ENCODE measurements at regions not wholly inside any gene's neighbourhood (a gene's known extent, or its start where the extent isn't known, plus 50 kb on each side); places are given as distances from the start of the nearest gene placed in this dataset.
"Not testable (repeated sequence)": the region's sequence is repeated elsewhere in the genome, so short reads cannot be mapped to it uniquely, and the experiment has no call there.

DNA sequence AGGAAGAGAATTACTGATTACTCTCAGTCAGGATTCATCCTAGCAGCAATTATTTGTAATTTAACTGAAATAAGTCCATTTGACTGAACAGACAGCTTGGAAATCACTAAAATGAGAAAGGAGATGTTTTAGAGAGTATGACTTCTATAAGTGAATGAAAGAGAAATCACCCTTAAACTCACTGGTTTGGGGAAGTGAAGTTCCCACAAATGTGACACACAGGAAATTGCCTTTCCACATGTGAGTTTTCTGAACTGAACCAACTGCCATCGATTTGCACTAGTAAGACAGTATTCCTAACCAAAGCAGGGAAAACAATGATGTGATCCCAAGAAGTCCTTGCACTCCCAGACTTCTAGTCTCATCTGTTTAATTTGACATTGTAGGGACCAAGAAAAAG is 110.5 kb downstream of the FAM72C start:
- CTCF ChIA-PET; POLR2A ChIA-PET; DNase-seq (ENCODE audit: extremely low spot score): not testable (repeated sequence)

DNA sequence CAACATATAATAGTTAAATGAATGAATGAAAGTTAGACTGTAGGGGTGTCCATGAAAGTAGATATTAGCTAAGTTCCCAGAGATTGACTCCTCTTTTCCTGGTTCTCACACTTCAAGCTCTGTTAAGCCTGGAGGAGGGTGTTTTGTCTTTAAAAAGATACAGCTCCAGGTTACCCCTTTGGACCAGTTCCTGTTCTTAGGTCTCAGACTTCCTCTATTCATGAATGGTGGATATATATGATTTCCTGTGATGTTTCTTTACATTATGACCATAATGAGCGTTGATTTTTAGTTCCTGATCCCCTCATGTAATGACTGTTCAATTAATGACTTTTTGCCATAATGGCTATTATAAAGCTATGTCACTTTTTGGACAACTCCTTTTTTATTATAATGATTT is 115.9 kb downstream of the FAM72C start:
- CTCF ChIA-PET; POLR2A ChIA-PET; DNase-seq (ENCODE audit: extremely low spot score): not testable (repeated sequence)

DNA sequence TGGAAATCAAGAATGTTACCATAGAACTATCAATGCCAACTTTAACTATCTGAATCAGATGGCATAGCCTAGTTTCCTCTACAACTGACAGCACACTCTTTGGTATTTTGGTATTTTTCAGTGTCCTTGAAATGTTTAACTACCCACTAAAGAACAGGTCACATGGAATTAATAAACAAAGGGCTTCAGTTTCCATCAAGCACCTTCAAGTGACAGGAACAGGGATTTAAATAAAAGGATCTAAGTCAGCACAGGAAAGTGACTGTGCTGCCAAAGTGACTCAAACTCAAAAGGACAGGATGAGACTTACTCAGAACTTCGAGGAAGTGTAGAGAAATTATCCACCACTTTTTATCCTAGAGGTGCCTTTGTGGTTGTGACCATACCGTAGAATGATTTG is 117.7 kb downstream of the FAM72C start:
- CTCF ChIA-PET; POLR2A ChIA-PET; DNase-seq (ENCODE audit: extremely low spot score): not testable (repeated sequence)

DNA sequence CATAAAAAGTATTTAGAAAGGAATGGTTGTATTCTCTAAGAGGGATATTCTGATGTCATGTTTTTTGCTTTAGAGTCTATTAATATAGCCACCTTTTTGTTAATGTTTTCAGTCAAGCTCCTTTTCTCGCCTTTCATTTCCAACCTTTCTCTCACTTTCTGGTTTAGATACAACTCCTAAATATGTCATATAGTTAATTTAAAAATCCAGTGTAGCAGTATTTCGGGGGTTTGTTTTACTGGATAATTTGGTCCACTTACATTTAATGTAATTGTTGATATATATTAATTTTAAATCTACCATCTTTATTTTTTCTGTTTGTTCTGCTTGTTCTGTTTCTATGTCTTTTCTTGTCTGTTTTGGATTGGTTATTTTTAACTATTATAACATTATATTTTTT is 121.1 kb downstream of the FAM72C start:
- POLR2A ChIA-PET; DNase-seq (ENCODE audit: extremely low spot score); CTCF ChIA-PET: not testable (repeated sequence)

DNA sequence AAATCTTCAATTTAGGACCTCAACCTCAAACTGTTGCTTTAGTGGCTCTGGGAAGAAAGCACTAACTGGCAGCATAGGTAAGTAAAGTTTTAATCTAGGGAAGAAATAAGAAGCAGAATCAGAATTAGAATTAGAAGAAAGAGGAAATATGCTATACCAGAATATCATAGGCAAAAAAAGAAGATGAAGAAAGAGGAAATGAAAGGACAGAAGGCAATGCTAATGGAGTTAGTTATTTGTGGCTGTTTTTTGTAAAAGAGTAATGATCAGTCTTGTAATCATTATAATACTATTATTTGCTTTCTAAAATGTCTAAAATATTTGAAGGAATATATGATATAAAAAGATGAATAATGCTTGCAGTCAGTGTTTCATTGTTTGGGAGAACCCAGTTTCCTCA is 122.9 kb downstream of the FAM72C start:
- CTCF ChIA-PET; POLR2A ChIA-PET; DNase-seq (ENCODE audit: extremely low spot score): not testable (repeated sequence)

DNA sequence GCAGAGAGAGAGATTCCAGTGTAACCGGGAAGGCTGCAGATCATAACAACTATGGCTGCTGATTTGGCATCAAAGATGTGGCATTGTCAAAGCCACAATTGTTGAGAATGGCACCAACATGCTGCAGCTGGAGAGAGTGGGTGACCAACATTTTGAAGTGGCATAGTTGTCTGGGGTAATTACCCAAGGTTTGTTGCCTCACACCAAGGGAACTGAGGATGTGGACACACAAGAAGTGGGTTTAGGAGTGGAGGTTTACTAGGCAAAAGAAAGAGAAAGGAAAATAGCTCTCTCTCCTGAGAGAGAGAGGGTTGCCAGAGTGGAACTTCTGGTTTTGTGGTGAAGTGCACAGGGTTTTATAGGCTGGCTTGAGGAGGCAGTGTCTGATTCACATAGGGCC is 126.6 kb downstream of the FAM72C start:
- POLR2A ChIA-PET; CTCF ChIA-PET; DNase-seq (ENCODE audit: extremely low spot score): not testable (repeated sequence)

DNA sequence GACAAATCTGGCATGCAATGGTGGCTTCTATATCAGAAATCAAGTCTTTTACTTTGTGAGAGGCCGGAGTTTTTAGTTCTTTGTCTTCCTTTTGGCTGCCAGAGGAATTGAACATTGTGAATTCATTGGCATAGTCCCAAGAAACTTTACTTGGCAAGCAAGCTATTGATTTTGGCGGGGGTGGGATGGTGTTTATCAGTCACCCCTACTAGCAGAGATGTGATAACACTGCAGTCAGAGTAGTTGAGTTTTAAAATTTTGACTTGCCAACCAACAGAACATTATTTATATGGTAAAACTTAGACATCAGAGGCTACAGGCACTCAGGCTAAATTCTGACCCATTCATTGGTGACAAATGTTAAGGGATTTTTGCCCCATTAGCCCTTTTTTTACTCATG is 129.7 kb downstream of the FAM72C start:
- DNase-seq (ENCODE audit: extremely low spot score); POLR2A ChIA-PET; CTCF ChIA-PET: not testable (repeated sequence)

DNA sequence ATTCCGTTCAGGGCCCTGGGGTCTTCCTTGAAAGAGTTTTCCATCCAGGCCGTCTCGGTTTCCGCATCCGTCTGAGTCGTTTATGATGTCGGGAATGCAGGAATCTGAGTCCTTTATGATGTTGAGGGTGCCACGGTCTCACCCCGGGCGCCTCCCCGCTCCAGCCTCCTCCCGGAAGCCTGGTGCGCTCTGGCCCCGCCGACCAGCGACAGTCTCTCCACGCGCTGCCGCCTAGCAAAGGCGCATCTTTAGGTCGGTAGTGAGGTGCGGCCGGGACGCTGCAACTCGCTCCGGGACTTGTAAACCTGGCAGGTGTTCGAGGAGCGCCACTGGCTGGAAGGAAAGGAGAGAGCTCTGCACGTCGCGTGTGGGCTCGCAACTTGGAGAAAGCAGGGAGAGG is 132.6 kb downstream of the FAM72C start:
- DNase-seq (ENCODE audit: extremely low spot score); POLR2A ChIA-PET; CTCF ChIA-PET: not testable (repeated sequence)

DNA sequence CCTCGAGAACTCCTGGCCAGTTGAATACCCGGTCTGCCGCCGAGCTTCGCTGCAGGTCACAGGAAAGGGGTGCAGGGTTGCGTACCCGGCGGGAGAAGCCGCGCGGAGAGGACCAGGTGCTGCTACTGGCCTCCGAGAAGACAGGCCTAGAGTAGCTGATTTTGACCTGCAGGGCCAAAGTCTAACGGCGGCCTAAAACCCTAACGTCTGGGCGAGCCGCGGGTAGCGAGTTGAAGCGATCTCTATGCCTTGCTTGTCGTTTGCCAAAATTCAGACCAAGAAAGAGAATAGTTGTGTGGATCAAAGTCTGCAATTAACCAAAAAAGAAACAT is 133.2 kb downstream of the FAM72C start:
- DNase-seq (ENCODE audit: extremely low spot score); POLR2A ChIA-PET; CTCF ChIA-PET: not testable (repeated sequence)

DNA sequence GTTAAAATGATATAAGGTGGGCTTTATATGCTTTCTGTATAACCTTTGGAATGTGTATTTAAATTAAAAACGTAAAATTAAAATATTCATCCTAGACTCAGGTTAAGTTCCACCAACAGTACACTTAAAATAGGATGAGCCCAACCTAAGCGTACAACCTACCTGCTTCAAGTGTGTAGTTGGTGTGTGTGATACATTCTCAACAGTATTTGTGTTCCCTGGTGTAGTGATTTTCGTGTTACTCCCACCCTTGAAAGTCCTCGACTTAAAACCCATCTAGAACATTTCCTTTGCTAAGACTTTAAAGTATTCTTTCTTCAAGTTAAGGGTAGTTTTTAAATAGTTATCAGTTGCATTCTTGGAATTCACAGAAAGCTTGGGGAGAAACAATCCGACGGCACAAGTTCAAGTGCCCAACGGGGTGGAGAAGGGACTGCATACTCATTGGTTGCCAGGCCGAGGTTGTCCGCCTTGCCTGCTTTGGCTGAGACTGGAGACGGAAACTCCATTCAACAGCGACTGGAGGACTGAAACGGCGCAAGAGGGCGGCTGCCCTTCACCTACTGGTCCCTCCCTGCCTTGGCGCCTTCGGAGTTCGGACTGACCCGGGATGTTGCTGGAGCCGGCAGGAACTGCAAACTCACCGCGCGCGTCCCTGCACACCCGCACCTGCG is 133.7 kb downstream of the FAM72C start:
- POLR2A ChIA-PET; CTCF ChIA-PET; DNase-seq (ENCODE audit: extremely low spot score): not testable (repeated sequence)

DNA sequence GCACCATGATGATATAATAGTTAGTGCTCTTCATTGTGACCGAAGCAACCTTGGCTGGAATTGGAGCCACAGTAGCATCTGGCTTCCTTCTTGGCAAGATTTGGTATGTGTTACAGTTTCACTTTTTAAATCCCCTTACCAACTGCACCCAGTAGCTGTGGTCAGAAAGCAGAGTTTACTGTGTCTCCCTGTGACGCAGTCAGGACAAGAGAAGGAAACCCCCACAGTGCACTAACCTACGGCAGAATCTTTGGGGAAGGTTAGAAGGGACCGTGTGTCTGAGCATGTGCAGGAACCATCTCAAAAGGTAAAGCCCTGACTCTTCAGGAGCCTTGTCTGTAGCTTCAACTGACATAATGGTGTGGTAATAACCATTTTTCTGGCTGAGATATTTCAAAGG is 138.4 kb downstream of the FAM72C start:
- POLR2A ChIA-PET; DNase-seq (ENCODE audit: extremely low spot score); CTCF ChIA-PET: not testable (repeated sequence)

DNA sequence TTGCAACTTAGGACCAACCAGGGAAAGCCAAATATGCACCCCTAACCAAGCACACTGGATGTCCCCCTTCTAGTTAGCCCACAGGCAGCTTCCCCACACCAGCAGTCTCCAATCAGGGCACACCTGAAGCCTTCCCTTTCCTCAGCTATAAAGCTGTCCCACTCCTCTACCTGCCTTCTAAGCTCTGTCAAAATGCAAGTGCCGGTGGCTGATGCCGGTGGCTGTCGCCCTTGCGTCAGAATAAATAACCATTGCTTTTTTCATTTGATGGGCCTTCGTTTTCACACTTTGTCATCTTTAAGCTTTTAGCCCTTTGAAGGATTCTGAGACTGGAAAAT is 139.4 kb downstream of the FAM72C start:
- POLR2A ChIA-PET; DNase-seq (ENCODE audit: extremely low spot score); CTCF ChIA-PET: not testable (repeated sequence)

DNA sequence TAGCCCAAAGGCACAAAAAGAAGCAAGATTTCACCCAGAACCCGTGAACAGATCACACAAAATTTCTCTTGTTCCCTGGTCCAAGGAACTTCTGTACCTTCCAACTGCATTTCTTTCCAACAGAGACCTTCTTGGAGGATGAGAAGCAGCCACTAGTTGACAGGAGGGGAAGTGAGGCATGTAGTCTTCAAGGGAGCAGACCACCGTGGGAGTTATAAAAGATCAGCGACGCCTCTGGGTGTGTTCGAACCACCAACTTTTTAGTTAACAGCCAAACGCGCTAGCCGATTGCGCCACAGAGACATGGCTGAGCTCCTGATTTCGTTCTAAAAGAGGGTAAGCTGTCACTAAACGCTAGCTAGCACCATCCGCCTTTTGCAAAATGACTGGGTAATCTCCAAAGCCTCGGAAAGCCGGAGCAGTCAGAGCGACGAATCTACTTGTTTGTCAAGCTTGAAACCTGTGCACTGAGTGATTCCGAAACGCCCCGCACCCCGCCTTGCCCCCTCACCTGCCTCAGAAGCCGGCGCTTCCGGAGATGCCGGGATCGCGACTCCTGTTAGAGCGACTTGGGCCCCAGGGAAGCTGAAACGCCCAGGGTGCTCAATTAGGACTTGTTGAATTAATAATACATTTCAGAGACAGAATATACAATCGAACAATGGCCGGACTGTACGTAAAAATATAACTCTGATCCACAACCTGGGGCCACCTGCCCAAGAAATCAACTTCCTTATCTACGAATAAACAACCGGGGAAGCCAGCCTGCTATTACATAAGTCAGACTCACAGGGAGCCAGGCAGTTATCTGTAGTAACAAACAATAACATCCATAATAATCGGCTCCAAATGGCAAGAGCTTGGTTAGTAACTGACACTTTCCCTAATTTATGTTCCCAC is 140.1 kb downstream of the FAM72C start:
- CTCF ChIA-PET; DNase-seq (ENCODE audit: extremely low spot score); POLR2A ChIA-PET: not testable (repeated sequence)

DNA sequence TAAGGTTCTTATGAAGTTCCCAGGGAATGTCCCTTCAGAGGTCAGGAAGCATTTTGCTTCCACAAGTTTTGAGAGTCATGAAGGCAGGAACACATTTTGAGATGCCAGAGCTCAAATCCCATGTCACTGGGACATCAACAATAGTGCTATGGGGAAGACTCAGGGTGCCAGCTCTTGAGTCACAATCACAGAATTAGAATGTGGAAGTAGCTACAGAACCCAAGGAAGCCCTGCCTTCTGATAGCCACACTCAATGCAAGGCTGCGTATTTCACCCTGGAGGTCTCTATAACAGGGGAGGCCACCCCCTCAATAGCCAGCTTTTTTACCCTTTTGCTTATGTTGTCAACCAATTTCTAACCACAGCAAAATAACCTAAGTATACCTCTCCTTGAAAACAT is 145.6 kb downstream of the FAM72C start:
- DNase-seq (ENCODE audit: extremely low spot score); POLR2A ChIA-PET; CTCF ChIA-PET: not testable (repeated sequence)

DNA sequence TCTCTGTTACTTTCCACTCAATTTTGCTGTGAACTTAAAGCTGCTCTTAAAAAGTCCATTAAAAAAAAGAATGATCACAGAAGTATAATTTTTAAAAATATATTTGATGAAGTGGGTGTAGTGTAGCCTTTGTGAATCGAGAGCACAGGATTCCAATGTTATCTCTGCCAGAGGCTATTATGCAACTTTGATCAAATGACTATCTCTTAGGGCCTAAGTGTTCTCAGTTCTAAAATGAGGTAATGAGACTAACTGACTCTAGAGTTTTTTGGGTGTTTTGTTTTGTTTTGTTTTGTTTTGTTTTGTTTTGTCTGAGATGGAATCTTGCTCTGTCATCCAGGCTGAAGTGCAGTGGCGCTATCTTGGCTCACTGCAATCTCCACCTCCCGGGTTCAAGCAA is 147.5 kb downstream of the FAM72C start:
- POLR2A ChIA-PET; DNase-seq (ENCODE audit: extremely low spot score); CTCF ChIA-PET: not testable (repeated sequence)

DNA sequence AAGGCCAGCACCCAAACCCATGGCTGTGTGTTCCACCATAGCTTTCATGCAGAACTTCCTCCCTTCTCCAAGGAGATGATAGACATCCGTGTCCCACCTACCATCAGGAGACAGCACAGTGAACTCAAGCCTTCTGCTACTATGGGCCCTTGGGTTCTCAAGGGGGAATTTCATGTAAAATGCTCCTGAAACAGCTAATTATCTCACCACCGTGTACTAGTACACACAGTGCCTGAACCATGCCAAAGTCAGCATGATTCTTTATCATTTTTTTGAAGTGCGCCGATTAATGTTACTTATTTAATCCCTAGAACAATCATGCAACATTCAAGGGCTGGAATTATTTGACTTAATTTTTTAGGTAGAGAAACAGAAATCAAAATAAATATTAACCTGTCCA is 151.7 kb downstream of the FAM72C start:
- CTCF ChIA-PET; DNase-seq (ENCODE audit: extremely low spot score); POLR2A ChIA-PET: not testable (repeated sequence)

DNA sequence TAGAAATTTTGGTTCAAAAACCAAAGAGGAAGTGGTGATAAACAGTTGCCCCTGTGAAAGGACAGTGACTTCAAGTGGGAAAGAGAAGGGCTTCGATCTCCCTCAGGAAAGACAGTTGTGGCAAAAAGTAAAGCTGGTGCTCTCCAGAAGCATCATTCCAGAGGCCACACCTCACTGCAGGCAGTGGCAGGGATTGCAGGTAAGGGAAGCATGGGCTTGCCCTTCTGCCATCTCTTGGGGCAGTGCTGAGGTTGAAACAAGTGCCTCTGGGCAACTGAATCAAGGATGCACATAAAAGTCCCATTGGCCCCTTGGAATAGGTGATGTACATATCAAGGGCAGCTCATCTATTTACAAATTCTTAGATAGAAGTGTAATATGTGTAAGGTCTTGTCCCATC is 155.4 kb downstream of the FAM72C start:
- POLR2A ChIA-PET; CTCF ChIA-PET; DNase-seq (ENCODE audit: extremely low spot score): not testable (repeated sequence)

DNA sequence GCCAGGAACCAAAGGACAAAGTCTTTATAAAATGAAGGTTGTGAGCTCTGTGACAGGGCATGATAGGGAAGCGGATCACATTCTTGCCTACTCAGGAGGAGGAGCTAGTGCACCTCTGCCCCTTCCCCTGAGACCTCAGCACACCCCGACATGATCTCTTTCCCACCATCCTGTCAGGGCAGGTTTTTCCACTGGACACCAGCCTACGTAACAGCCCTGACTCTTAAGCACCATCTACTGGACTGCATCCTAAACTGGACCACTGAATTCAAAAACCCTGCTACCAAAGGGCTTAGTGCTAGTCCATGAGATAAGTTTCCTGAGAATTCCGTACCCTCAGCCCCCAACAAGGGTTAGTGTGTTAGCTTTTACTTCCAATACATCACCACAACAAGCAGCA is 166.4 kb downstream of the FAM72C start:
- POLR2A ChIA-PET; CTCF ChIA-PET; DNase-seq (ENCODE audit: extremely low spot score): not testable (repeated sequence)

DNA sequence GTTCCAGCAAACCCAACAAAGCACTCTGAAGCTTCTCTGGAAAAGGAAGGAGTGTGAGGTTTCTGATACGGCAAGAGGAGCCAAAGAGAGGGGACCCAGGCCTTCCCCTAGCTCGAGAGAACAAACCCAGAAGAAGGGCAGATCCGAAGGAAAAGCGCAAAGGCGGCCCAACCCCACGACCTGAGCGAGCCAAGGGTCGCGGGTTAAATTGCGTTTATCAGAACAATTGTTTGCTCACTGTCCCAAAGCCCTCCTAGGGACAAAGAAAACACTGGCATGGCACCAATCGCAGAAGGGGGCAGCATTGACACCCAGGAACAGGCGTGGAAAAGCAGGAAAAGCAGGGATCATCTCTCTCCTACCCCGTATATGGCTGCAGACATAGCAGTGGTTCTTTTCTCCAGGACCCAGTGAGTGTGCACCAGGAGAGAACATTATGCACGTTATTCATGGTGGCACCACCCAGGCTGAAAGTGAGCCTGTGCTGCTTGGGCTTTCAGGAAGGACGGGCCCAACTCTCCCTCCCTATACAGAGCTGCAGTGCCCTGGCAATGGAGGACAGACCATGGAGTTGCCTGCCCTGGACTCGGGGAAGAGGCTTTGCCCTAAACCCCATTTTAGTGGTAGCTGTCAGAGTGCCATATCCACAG is 167.0 kb downstream of the FAM72C start:
- DNase-seq (ENCODE audit: extremely low spot score); CTCF ChIA-PET; POLR2A ChIA-PET: not testable (repeated sequence)

Data from GM10248 (cell line).